ENCODE measurements at regions not wholly inside any gene's neighbourhood (a gene's known extent, or its start where the extent isn't known, plus 50 kb on each side); places are given as distances from the start of the nearest gene placed in this dataset.
"Not testable (repeated sequence)": the region's sequence is repeated elsewhere in the genome, so short reads cannot be mapped to it uniquely, and the experiment has no call there.

- DNase-seq: not testable (repeated sequence)
These were observed 64.0 kb upstream of the PLEKHM1 start for GRCh38 chr17:45554479-45554878.

DNA sequence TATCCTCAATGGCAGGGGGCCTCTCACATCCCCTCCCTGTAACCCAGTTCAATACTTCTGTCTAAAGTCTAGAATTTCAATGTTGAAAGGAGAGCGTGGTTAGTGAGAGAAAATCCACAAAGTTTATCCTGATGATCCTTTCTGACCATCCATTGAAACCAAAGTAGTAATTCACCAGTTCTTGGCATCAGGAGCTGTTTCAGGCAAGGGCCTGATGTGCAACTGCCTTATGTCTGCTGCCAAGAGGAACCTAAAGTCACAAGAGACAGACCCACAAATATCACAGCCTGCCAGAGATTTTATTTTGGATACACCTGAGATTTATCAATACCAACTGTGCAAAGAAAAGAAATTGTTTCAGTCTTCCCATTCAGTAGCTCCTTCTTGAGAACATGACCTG lies 68.3 kb upstream of the PLEKHM1 start:
- not testable (repeated sequence) for DNase-seq

- DNase-seq: not testable (repeated sequence)
These were observed 72.3 kb upstream of the PLEKHM1 start for GRCh38 chr17:45562868-45563267.

DNA sequence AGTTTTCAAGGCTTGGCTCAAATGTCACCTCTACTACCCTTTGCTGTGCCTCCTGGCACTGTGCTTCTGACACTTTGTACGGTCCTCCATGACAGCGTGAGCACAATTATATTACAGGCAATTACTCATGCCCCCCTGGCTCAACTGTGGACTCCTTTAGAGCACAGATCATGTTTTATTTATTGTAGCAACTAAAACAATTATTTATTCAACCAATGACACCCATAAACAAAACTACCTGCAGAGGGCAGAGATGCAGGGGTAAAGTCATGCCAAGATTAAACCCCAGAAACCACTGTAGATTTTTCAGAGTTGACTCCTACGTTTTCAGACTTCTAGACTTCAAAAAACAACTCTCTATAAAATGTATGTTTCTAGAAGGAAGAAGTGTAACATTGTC lies 72.8 kb upstream of the PLEKHM1 start:
- DNase-seq: peak; percentile 40

GRCh38 chr17:45568275-45568674 lies 77.8 kb upstream of the PLEKHM1 start:
- not testable (repeated sequence) for DNase-seq

DNA sequence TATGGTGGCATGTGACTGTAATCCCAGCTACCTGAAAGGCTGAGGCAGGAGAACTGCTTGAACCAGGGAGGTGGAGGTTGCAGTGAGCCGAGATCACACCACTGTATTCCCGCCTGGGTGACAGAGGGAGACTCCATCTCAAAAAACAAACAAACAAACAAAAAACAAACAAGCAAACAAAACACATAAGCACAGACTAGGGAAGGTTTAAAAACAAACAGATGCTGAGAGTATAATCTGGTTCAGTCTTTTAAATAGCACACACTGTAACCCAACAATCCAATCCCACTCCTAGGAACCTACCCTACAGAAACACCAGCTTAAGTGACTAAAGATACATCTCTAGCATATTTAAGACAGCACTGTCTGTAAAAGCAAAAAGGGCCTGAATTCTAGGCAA lies 82.8 kb upstream of the PLEKHM1 start:
- not testable (repeated sequence) for DNase-seq

- DNase-seq: no peak
These were observed 83.6 kb upstream of the PLEKHM1 start for GRCh38 chr17:45573924-45574770.

DNA sequence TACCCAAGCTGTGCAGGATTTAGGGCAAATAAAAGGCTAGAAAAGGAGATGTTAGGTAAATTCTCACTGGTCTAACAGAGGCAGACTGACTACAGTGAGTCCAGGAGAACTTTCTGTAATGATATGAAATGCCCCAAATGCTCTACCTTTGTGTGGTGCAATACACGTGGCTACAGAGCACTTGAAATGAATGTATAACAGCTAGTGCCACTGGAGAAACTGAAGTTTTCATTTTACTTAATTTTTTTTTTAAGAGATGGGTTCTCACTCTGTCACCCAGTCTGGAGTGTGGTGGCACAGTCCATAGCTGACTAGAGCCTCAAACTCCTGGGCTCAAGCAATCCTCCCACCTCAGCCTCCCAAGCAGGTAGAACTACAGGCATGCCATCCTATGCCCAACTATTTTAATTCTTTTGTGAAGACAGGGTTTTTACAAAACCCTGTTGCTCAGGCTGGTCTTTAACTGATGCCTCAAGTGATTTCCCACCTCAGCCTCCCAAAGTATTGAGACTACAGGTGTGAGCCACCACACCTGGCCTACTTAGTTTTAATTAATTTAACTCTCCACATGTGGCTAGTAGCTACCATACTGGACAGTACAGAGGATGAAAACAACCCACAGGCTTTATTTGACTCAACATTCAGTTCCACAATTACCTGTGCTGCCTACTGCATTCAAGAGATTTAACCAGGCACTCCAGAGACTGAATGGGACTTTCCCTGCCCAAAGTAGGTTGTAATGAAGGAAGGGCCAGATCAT lies 84.8 kb upstream of the PLEKHM1 start:
- DNase-seq: no peak

GRCh38 chr17:45576527-45577307 lies 86.2 kb upstream of the PLEKHM1 start:
- not testable (repeated sequence) for DNase-seq

- no peak for DNase-seq
These were observed 87.2 kb upstream of the PLEKHM1 start for GRCh38 chr17:45577571-45578279.

- no peak for DNase-seq
These were observed 88.3 kb upstream of the PLEKHM1 start for GRCh38 chr17:45578516-45579455.

DNA sequence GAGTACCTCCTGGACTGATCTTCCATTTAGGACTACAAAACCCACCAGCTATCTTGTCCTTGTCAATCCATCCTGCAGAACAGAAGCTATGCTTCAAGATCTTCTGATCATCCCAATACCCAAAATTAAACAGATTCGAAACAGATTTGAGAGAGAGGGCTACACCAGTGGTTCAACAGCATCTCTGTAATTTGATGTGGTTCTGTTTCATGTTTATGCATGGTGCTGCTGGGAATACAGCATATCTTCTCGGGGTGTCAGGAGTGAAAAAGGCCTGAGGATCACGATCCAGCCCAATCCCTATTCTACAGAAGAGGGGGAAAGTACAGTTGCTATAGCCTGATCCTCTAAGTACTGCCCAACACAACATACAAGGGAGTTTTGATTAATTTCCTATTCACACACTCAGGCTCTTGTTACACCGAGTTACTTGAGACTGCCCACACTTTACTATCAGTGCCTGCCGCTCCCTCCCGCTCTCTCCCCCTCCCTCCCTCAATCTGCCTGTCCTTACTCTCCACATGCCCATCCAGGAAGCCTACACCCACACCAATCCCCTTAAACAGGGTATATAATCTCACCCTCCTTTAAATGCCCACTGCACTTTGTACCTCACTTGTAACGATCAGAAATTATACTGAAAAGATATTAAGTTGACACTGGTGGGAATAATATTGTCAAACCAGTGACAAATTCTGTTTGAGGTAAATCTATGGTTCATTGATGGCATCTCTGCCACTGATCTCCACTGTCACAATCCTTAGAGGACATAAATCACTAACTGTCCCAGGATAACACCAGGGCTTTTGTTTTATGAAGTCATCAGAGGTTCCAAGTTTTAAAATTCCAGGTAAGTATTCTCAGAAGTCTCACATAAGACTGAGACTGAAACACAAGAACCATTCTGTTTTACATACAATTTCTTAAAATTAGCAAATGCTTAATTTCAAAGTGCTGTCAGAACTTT lies 89.3 kb upstream of the PLEKHM1 start:
- no peak for DNase-seq

GRCh38 chr17:45580924-45581323 lies 90.4 kb upstream of the PLEKHM1 start:
- DNase-seq: peak; percentile 46

GRCh38 chr17:45581860-45582259 lies 91.3 kb upstream of the PLEKHM1 start:
- DNase-seq: no peak

DNA sequence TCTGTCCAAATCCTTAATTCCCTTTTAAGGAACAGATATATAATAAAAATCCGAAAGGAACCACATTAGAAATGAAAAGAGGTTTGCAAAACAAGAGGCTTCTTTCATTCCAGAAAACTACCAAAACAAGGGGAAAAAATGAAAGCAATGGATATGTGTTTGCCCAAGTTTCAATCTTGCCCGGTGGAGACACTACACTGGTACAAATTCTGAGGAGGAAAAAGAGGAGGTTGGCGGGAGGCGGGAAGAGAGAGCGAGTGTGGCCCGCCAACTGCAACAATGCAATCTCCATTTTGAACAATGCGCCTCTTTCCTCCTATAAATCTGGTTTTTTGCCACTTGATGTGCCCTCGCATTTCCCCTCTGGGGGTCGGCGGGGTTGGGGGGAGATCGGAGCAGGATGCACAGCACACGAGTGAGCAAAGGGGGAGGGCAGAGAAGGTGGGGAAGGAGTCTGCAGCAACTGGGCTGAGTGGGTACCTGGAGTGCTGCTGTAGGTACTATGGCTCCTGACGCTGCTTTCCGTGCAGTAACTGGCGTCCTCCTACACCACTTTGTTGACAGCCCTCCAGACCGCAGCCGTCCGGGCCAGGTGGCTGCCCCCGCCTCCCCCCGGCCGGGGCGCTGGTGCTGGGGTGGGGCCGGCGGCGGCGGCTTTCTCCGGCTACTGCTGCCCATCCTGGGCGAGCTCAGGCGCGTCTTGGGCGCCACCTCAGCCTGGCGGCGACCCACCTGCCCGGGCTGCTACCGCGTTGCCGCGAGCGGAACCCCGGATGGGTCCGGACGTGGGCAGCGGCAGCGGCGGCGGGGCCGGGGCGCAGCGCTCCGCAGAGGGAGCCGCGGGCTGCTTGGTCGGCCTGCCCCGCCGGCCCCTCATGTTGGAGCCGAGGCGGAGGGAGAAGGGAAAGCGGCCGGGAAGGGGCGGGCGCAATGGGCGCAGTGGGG lies 93.8 kb upstream of the PLEKHM1 start:
- DNase-seq: peak; percentile 42

DNA sequence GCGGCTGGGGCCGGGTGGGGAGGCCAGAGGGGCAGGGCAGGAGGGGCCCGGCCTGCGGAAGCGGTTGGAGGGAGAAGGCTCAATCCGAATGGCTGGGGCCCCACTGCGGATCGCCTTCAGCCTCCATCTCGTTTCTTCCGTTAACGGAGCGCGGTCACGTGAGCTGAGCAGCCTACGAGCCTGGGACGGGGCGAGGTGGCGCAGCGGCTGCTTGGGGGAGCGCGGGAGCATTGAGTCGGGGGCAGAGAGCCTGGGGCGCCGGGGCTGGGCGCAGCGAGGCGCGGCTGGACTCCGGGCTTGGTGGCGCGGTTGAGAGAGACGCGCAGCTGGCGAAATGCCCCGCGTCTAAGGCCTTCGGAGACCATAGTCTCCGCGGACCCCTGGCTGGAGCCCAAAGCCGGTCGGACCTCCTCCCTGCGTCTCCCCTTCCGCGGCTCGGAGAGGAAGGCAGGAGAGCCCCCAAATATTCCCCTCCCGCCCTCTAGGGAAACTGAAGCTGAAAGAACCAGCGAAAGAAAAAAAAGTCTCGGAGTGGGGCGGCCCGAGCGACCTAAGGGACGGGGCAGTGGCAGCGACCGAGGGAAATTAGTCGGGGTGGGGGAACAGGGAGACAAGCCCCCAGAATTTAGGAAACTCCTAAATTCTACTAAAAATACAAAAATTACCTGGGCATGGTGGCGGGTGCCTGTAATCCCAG lies 94.7 kb upstream of the PLEKHM1 start:
- peak; percentile 77 for DNase-seq
